ENCODE measurements at regions not wholly inside any gene's neighbourhood (a gene's known extent, or its start where the extent isn't known, plus 50 kb on each side); places are given as distances from the start of the nearest gene placed in this dataset.

GRCh38 chr4:111781611-111782010 lies 363.6 kb upstream of the FAM241A start:
- no peaks in the 10 kb centered on the region for H3K27me3 ChIP-seq (ENCODE audit: insufficient read depth, insufficient read length)
- H3K9ac ChIP-seq (ENCODE audit: insufficient read length, low read depth), result no peak overlapping the region
- no peak for TF ChIP-seq ZNF274 (IDR thresholded peaks at IDR 0.05; ENCODE audit: low read depth, low read length)
- TF ChIP-seq SUZ12 (IDR thresholded peaks at IDR 0.05; ENCODE audit: extremely low read depth, insufficient read depth, insufficient read length), result no peak
- no peak for TF ChIP-seq YY1 (IDR thresholded peaks at IDR 0.05; ENCODE audit: insufficient read depth, insufficient read length)
- DNase-seq (ENCODE audit: low read depth, low spot score), result no peak
- no peak overlapping the region for H3K4me3 ChIP-seq (ENCODE audit: insufficient read length, low read depth)
- H3K36me3 ChIP-seq (ENCODE audit: insufficient read depth, insufficient read length, low read length), result no peaks in the 10 kb centered on the region
- no peaks in the 10 kb centered on the region for H3K9me3 ChIP-seq (ENCODE audit: insufficient read depth, low read length)
- H3K4me1 ChIP-seq (ENCODE audit: insufficient read depth, insufficient read length), result no peaks in the 10 kb centered on the region

- Histone ChIP-seq H3K27me3 (ENCODE audit: insufficient read depth, insufficient read length) (peaks cover 16% of the 10 kb centered on the region), H3K4me1 (ENCODE audit: insufficient read depth, insufficient read length) (no peaks in the 10 kb centered on the region), H3K36me3 (ENCODE audit: insufficient read depth, insufficient read length, low read length) (no peaks in the 10 kb centered on the region), H3K4me3 (ENCODE audit: insufficient read length, low read depth) (peak overlapping the region; percentile 32), H3K9ac (ENCODE audit: insufficient read length, low read depth) (no peak overlapping the region), H3K9me3 (ENCODE audit: insufficient read depth, low read length) (no peaks in the 10 kb centered on the region)
- DNase-seq (ENCODE audit: low read depth, low spot score), result no peak
- TF ChIP-seq ZNF274 (IDR thresholded peaks at IDR 0.05; ENCODE audit: low read depth, low read length), result no peak
These were observed 357.2 kb upstream of the FAM241A start for GRCh38 chr4:111788099-111788498.

GRCh38 chr4:111789901-111790640 lies 355.2 kb upstream of the FAM241A start:
- Histone ChIP-seq H3K36me3 (ENCODE audit: insufficient read depth, insufficient read length, low read length) (no peaks in the 10 kb centered on the region), H3K9ac (ENCODE audit: insufficient read length, low read depth) (no peak overlapping the region)

DNA sequence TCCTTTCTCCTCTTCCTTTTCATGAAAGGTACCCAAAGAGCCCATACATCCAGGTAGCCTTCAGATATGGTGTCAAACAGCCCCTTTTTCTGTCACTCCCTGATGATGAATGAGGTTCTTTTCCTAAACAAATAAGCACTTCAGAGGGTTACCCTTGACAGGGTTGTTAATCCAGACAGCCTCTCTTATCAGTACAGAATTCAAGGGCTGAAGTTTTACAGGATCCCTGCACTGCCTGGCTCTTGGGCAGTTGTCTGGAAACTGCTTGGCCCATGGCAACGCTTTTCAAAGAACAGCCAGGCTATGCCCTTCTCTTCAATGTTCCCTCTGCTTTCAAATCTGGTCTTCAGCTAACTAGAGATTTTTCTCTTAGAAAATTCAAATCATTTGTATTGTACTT lies 352.6 kb upstream of the FAM241A start:
- H3K4me1 ChIP-seq (ENCODE audit: insufficient read depth, insufficient read length), result no peaks in the 10 kb centered on the region
- DNase-seq (ENCODE audit: low read depth, low spot score), result no peak
- H3K9ac ChIP-seq (ENCODE audit: insufficient read length, low read depth), result no peak overlapping the region
- H3K27me3 ChIP-seq (ENCODE audit: insufficient read depth, insufficient read length), result peaks cover 16% of the 10 kb centered on the region
- H3K36me3 ChIP-seq (ENCODE audit: insufficient read depth, insufficient read length, low read length), result no peaks in the 10 kb centered on the region
- H3K9me3 ChIP-seq (ENCODE audit: insufficient read depth, low read length), result no peaks in the 10 kb centered on the region
- no peak overlapping the region for H3K4me3 ChIP-seq (ENCODE audit: insufficient read length, low read depth)
- TF ChIP-seq SUZ12 (IDR thresholded peaks at IDR 0.05; ENCODE audit: extremely low read depth, insufficient read depth, insufficient read length) (no peak), YY1 (IDR thresholded peaks at IDR 0.05; ENCODE audit: insufficient read depth, insufficient read length) (no peak), ZNF274 (IDR thresholded peaks at IDR 0.05; ENCODE audit: low read depth, low read length) (no peak)

More at GRCh38 chr4:111789901-111790640, 355.2 kb upstream of the FAM241A start:
- no peak for TF ChIP-seq ZNF274 (IDR thresholded peaks at IDR 0.05; ENCODE audit: low read depth, low read length)
- TF ChIP-seq SUZ12 (IDR thresholded peaks at IDR 0.05; ENCODE audit: extremely low read depth, insufficient read depth, insufficient read length), result no peak
- TF ChIP-seq YY1 (IDR thresholded peaks at IDR 0.05; ENCODE audit: insufficient read depth, insufficient read length), result no peak
- DNase-seq (ENCODE audit: low read depth, low spot score), result no peak
- Histone ChIP-seq H3K9me3 (ENCODE audit: insufficient read depth, low read length) (no peaks in the 10 kb centered on the region), H3K4me3 (ENCODE audit: insufficient read length, low read depth) (no peak overlapping the region), H3K27me3 (ENCODE audit: insufficient read depth, insufficient read length) (peaks cover 16% of the 10 kb centered on the region), H3K4me1 (ENCODE audit: insufficient read depth, insufficient read length) (no peaks in the 10 kb centered on the region)

DNA sequence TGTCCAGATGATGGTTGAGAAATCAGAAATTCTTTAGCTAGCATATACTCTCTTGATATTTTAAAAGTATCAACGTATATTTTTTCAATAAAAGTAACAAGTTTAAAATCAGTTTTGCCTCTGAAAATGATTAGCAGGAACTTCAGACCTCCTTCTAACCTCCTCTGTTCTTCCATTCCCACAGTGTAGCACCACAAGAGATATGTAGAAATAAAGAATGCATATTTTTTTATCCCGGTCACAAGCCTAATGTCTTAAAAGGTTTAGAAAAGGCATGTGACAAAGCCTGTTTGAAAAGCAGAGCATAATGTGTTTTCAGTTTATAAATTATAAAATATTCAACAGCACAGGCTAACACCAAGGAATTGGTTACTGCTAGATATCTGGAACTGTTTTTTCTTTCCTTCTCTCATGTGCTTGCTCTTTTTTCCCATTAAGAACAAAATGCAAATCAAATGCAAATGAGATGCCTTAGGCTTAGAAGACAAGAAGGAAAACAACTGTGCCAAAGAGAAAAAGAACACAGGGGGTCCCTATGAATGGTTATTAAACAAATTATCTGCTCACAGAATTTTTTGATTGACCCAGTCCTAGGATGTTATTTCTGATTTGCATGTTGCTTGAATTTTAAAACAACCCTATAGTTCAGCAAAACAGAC lies 351.7 kb upstream of the FAM241A start:
- DNase-seq (ENCODE audit: low read depth, low spot score), result no peak
- no peak for TF ChIP-seq SUZ12 (IDR thresholded peaks at IDR 0.05; ENCODE audit: extremely low read depth, insufficient read depth, insufficient read length)
- TF ChIP-seq YY1 (IDR thresholded peaks at IDR 0.05; ENCODE audit: insufficient read depth, insufficient read length), result no peak
- TF ChIP-seq ZNF274 (IDR thresholded peaks at IDR 0.05; ENCODE audit: low read depth, low read length), result no peak

GRCh38 chr4:111797455-111798163 lies 347.6 kb upstream of the FAM241A start:
- TF ChIP-seq SUZ12 (IDR thresholded peaks at IDR 0.05; ENCODE audit: extremely low read depth, insufficient read depth, insufficient read length) (no peak), YY1 (IDR thresholded peaks at IDR 0.05; ENCODE audit: insufficient read depth, insufficient read length) (no peak), ZNF274 (IDR thresholded peaks at IDR 0.05; ENCODE audit: low read depth, low read length) (no peak)
- no peaks in the 10 kb centered on the region for H3K27me3 ChIP-seq (ENCODE audit: insufficient read depth, insufficient read length)
- no peak overlapping the region for H3K4me3 ChIP-seq (ENCODE audit: insufficient read length, low read depth)
- no peaks in the 10 kb centered on the region for H3K9me3 ChIP-seq (ENCODE audit: insufficient read depth, low read length)
- H3K36me3 ChIP-seq (ENCODE audit: insufficient read depth, insufficient read length, low read length), result no peaks in the 10 kb centered on the region
- H3K9ac ChIP-seq (ENCODE audit: insufficient read length, low read depth), result no peak overlapping the region
- DNase-seq (ENCODE audit: low read depth, low spot score), result no peak
- no peaks in the 10 kb centered on the region for H3K4me1 ChIP-seq (ENCODE audit: insufficient read depth, insufficient read length)

More for the DNA sequence above, 351.7 kb upstream of the FAM241A start:
- Histone ChIP-seq H3K27me3 (ENCODE audit: insufficient read depth, insufficient read length) (peaks cover 8% of the 10 kb centered on the region), H3K9ac (ENCODE audit: insufficient read length, low read depth) (no peak overlapping the region), H3K4me1 (ENCODE audit: insufficient read depth, insufficient read length) (no peaks in the 10 kb centered on the region), H3K4me3 (ENCODE audit: insufficient read length, low read depth) (no peak overlapping the region), H3K9me3 (ENCODE audit: insufficient read depth, low read length) (no peaks in the 10 kb centered on the region), H3K36me3 (ENCODE audit: insufficient read depth, insufficient read length, low read length) (no peaks in the 10 kb centered on the region)

DNA sequence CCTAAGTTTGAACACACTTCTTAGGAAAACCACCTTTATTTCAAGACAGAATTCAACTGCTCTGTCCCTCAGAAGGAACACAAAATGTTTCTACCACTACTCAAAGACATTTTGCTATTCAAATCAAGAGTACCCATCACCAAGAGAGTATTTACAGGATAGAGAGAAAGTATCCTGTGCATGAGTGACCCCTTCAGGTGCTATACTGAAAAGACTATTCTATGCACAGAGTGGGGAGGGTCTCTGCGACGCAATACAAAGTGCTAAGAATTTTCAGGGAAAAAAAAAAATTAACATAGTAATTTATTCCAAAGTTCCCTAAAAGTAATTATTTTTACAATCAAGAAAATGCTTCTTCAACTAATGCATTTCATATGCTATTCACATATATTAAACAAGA lies 346.4 kb upstream of the FAM241A start:
- Histone ChIP-seq H3K27me3 (ENCODE audit: insufficient read depth, insufficient read length) (no peaks in the 10 kb centered on the region), H3K4me3 (ENCODE audit: insufficient read length, low read depth) (no peak overlapping the region), H3K9ac (ENCODE audit: insufficient read length, low read depth) (no peak overlapping the region), H3K9me3 (ENCODE audit: insufficient read depth, low read length) (no peaks in the 10 kb centered on the region), H3K36me3 (ENCODE audit: insufficient read depth, insufficient read length, low read length) (no peaks in the 10 kb centered on the region), H3K4me1 (ENCODE audit: insufficient read depth, insufficient read length) (no peaks in the 10 kb centered on the region)
- no peak for DNase-seq (ENCODE audit: low read depth, low spot score)
- TF ChIP-seq SUZ12 (IDR thresholded peaks at IDR 0.05; ENCODE audit: extremely low read depth, insufficient read depth, insufficient read length) (no peak), YY1 (IDR thresholded peaks at IDR 0.05; ENCODE audit: insufficient read depth, insufficient read length) (no peak), ZNF274 (IDR thresholded peaks at IDR 0.05; ENCODE audit: low read depth, low read length) (no peak)

Data from NT2/D1 (cell line).